ENCODE measurements at regions not wholly inside any gene's neighbourhood (a gene's known extent, or its start where the extent isn't known, plus 50 kb on each side); places are given as distances from the start of the nearest gene placed in this dataset.

DNA sequence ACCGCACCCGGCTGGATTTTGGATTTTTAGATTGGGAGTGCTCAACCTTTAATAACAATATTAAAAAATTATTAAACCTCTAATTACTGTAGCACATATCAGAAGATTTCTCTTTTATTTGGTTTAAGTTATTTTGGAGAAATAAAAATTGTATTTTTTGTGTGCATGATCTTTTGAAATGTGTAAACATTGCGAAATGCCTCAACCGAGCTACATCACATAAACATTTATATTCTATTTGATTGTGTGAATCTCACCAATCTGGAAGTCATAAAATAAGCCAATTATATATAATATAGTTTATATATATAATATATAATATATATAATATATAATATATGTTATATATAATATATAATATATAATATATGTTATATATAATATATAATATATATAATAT, 696.2 kb upstream of the RBFOX1 start:
- no TSS peak for BruUV-seq (replicated peaks)
- H4K20me1 ChIP-seq (ENCODE audit: insufficient read depth) = no peaks in the 10 kb centered on the region
- H3K27me3 ChIP-seq (ENCODE audit: insufficient read depth, low read length) = no peaks in the 10 kb centered on the region
- no peak for ATAC-seq
- H3K27ac ChIP-seq (ENCODE audit: low read depth, low read length) = no peak overlapping the region
- no peaks in the 10 kb centered on the region for H3K9me3 ChIP-seq (ENCODE audit: control insufficient read depth in 1 of 2, insufficient read depth in 1 of 2, low read depth in 1 of 2, low read length in 2 of 2)
- H3K4me1 ChIP-seq (ENCODE audit: control insufficient read depth in 1 of 2, insufficient read depth in 2 of 2, low read length in 2 of 2) = no peaks in the 10 kb centered on the region
- no peaks in the 10 kb centered on the region for H3K36me3 ChIP-seq (ENCODE audit: control insufficient read depth in 1 of 2, insufficient read depth in 2 of 2, low read length in 2 of 2)
- H2AFZ ChIP-seq (ENCODE audit: low read depth, low read length, poor library complexity, severe bottlenecking) = no peak overlapping the region
- POLR2A ChIA-PET = no interaction called here
- H3K9me2 ChIP-seq (ENCODE audit: insufficient read depth) = no peaks in the 10 kb centered on the region
- intact Hi-C loops (cut with micrococcal nuclease) = no loop called here
- no peak overlapping the region for H3K4me3 ChIP-seq (replicated peaks in 1 of 2; ENCODE audit: low read depth in 1 of 2, low read length in 2 of 2)
- TF ChIP-seq, protein P1, sequence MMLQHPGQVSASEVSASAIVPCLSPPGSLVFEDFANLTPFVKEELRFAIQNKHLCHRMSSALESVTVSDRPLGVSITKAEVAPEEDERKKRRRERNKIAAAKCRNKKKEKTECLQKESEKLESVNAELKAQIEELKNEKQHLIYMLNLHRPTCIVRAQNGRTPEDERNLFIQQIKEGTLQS (IDR thresholded peaks at IDR 0.05) = no peak
- no peak for TF ChIP-seq SP1 (IDR thresholded peaks at IDR 0.05; ENCODE audit: low read depth)
- TF ChIP-seq RAD21 (IDR thresholded peaks at IDR 0.05; ENCODE audit: low read depth) = no peak
- no peak for TF ChIP-seq JUND (IDR thresholded peaks at IDR 0.05)
- TF ChIP-seq CEBPB (IDR thresholded peaks at IDR 0.05; ENCODE audit: low read depth) = no peak
- no peak for TF ChIP-seq YY1 (IDR thresholded peaks at IDR 0.05; ENCODE audit: extremely low read depth, insufficient replicate concordance, low read depth, low read length)
- no peak for TF ChIP-seq FOSL1 (IDR thresholded peaks at IDR 0.05; ENCODE audit: low read depth)
- no peak for TF ChIP-seq ZNF274 (IDR thresholded peaks at IDR 0.05; ENCODE audit: low read depth, low read length)
- no peak for TF ChIP-seq TCF7L2 (IDR thresholded peaks at IDR 0.05; ENCODE audit: borderline replicate concordance, extremely low read depth, insufficient read depth, insufficient read length)
- no peak for TF ChIP-seq EZH2 (IDR thresholded peaks at IDR 0.05)
- H3K9ac ChIP-seq (ENCODE audit: low read length) = no peak overlapping the region
- CTCF ChIA-PET = no interaction called here
- H3K79me2 ChIP-seq (ENCODE audit: insufficient read depth, low read length) = no peaks in the 10 kb centered on the region
- no peak overlapping the region for H3K4me2 ChIP-seq (ENCODE audit: low read length)
- DNase-seq (ENCODE audit: low read depth, low spot score) = no peak
- RAD21 ChIA-PET (ENCODE audit: low non-redundant PET in 1 of 2, low total read pairs in 2 of 2, uncharacterized antibody in 2 of 2, unreplicated experiment in 2 of 2) = no interaction called here

DNA sequence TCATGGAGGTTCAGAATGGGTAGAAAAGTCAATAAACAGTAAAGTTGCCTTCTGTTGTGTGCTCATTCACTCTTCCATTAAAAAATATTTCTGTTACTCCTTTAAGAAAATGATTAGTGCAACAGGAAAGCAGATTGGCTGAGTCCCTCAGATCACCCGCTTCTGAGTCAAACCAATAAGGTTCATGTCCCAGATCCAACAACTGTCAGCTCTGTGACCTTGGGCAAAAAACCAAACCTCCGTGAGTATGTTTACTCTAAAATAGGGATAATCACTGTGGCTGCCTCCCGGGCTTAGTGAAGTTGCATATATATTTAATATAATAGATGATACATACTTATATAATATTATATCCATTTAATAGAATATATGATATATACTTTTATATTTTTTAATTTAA, 698.5 kb upstream of the RBFOX1 start:
- DNase-seq (ENCODE audit: low read depth, low spot score) (no peak), ATAC-seq (no peak)
- Histone ChIP-seq H3K36me3 (ENCODE audit: control insufficient read depth in 1 of 2, insufficient read depth in 2 of 2, low read length in 2 of 2) (no peaks in the 10 kb centered on the region), H3K27me3 (ENCODE audit: insufficient read depth, low read length) (no peaks in the 10 kb centered on the region), H2AFZ (ENCODE audit: low read depth, low read length, poor library complexity, severe bottlenecking) (no peak overlapping the region), H3K27ac (ENCODE audit: low read depth, low read length) (no peak overlapping the region), H3K9ac (ENCODE audit: low read length) (no peak overlapping the region), H3K4me3 (replicated peaks in 1 of 2; ENCODE audit: low read depth in 1 of 2, low read length in 2 of 2) (no peak overlapping the region), H3K9me2 (ENCODE audit: insufficient read depth) (no peaks in the 10 kb centered on the region), H4K20me1 (ENCODE audit: insufficient read depth) (no peaks in the 10 kb centered on the region), H3K4me2 (ENCODE audit: low read length) (no peak overlapping the region), H3K79me2 (ENCODE audit: insufficient read depth, low read length) (no peaks in the 10 kb centered on the region), H3K4me1 (ENCODE audit: control insufficient read depth in 1 of 2, insufficient read depth in 2 of 2, low read length in 2 of 2) (no peaks in the 10 kb centered on the region), H3K9me3 (ENCODE audit: control insufficient read depth in 1 of 2, insufficient read depth in 1 of 2, low read depth in 1 of 2, low read length in 2 of 2) (no peaks in the 10 kb centered on the region)
- ChIA-PET POLR2A (no interaction called here), RAD21 (ENCODE audit: low non-redundant PET in 1 of 2, low total read pairs in 2 of 2, uncharacterized antibody in 2 of 2, unreplicated experiment in 2 of 2) (no interaction called here), CTCF (no interaction called here)
- BruUV-seq (replicated peaks) = no TSS peak
- intact Hi-C loops (cut with micrococcal nuclease) = no loop called here
- TF ChIP-seq TCF7L2 (IDR thresholded peaks at IDR 0.05; ENCODE audit: borderline replicate concordance, extremely low read depth, insufficient read depth, insufficient read length) (no peak), POLR2AphosphoS5 (IDR thresholded peaks at IDR 0.05; ENCODE audit: low read depth, low read length) (no peak), ZFX (IDR thresholded peaks at IDR 0.05) (no peak), POLR2A (IDR thresholded peaks at IDR 0.05; ENCODE audit: borderline replicate concordance, extremely low read depth, insufficient read depth, insufficient read length) (no peak), CEBPB (IDR thresholded peaks at IDR 0.05; ENCODE audit: low read depth) (no peak), RAD21 (IDR thresholded peaks at IDR 0.05; ENCODE audit: low read depth) (no peak), SIN3A (IDR thresholded peaks at IDR 0.05; ENCODE audit: low read depth) (no peak), EZH2 (IDR thresholded peaks at IDR 0.05) (no peak), EZH2phosphoT487 (IDR thresholded peaks at IDR 0.05; ENCODE audit: borderline replicate concordance) (no peak), SRF (IDR thresholded peaks at IDR 0.05; ENCODE audit: low read depth) (no peak)
- TF ChIP-seq, protein P1 (IDR thresholded peaks at IDR 0.05) = no peak
- TF ChIP-seq, protein P2, sequence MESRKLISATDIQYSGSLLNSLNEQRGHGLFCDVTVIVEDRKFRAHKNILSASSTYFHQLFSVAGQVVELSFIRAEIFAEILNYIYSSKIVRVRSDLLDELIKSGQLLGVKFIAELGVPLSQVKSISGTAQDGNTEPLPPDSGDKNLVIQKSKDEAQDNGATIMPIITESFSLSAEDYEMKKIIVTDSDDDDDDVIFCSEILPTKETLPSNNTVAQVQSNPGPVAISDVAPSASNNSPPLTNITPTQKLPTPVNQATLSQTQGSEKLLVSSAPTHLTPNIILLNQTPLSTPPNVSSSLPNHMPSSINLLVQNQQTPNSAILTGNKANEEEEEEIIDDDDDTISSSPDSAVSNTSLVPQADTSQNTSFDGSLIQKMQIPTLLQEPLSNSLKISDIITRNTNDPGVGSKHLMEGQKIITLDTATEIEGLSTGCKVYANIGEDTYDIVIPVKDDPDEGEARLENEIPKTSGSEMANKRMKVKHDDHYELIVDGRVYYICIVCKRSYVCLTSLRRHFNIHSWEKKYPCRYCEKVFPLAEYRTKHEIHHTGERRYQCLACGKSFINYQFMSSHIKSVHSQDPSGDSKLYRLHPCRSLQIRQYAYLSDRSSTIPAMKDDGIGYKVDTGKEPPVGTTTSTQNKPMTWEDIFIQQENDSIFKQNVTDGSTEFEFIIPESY (IDR thresholded peaks at IDR 0.05; ENCODE audit: extremely low read depth, insufficient replicate concordance, low read length) = no peak
